ENCODE measurements at regions not wholly inside any gene's neighbourhood (a gene's known extent, or its start where the extent isn't known, plus 50 kb on each side); places are given as distances from the start of the nearest gene placed in this dataset.

DNA sequence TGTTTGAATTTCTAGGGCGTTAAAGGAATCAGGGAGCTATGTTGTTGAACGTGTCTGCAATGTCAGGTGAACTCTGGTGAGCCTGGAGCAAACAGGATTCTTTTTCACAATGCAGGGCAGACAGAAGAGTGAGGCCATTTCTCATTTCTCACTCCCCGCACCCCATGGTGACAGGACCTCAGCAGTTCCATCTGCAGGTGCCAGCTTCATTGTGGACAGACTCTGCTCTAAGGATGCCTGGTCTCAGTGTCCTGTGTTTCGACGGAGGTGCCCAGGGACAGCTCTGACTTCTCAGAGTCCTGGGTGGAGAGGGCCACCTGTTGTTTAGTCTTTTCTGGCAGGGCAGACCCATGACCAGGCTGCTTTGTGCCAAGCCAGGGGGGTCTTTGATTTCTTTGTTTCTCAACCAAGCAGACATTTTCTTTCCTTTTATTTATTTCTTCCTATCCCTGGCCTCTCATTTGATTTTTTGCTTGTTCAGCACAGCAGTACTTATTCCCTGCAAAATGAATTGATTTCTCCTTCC lies 201.5 kb downstream of the RNF144A start:
- no peak for TF ChIP-seq CTCF (conservative IDR thresholded peaks at IDR 0.05; ENCODE audit: low read depth, low read length)
- H4K20me1 ChIP-seq (ENCODE audit: insufficient read depth): no peaks in the 10 kb centered on the region
- H3K27ac ChIP-seq: no peak overlapping the region
- no peaks in the 10 kb centered on the region for H3K79me2 ChIP-seq (ENCODE audit: insufficient read depth, low read depth)
- no peaks in the 10 kb centered on the region for H3K36me3 ChIP-seq (ENCODE audit: insufficient read depth)
- H3K4me1 ChIP-seq (ENCODE audit: low read depth, poor library complexity, severe bottlenecking): no peaks in the 10 kb centered on the region
- no peaks in the 10 kb centered on the region for H3K27me3 ChIP-seq (ENCODE audit: insufficient read depth, low read depth)
- H3K4me3 ChIP-seq (IDR thresholded peaks at IDR 0.05; ENCODE audit: insufficient read depth, low read depth, low read length): no peak overlapping the region
- no peak overlapping the region for H3K9ac ChIP-seq
- H2AFZ ChIP-seq (ENCODE audit: low read depth): no peak overlapping the region
- no peak overlapping the region for H3K4me2 ChIP-seq

- H3K27me3 ChIP-seq (ENCODE audit: insufficient read depth, low read depth): no peaks in the 10 kb centered on the region
- H2AFZ ChIP-seq (ENCODE audit: low read depth): no peak overlapping the region
- no peaks in the 10 kb centered on the region for H4K20me1 ChIP-seq (ENCODE audit: insufficient read depth)
- no peaks in the 10 kb centered on the region for H3K79me2 ChIP-seq (ENCODE audit: insufficient read depth, low read depth)
- TF ChIP-seq CTCF (conservative IDR thresholded peaks at IDR 0.05; ENCODE audit: low read depth, low read length): peak; percentile 73
- H3K9ac ChIP-seq: no peak overlapping the region
- no peak overlapping the region for H3K4me3 ChIP-seq (IDR thresholded peaks at IDR 0.05; ENCODE audit: insufficient read depth, low read depth, low read length)
- no peaks in the 10 kb centered on the region for H3K36me3 ChIP-seq (ENCODE audit: insufficient read depth)
- H3K4me2 ChIP-seq: no peak overlapping the region
- H3K4me1 ChIP-seq (ENCODE audit: low read depth, poor library complexity, severe bottlenecking): no peaks in the 10 kb centered on the region
- no peak overlapping the region for H3K27ac ChIP-seq
These were observed 202.1 kb downstream of the RNF144A start for GRCh38 chr2:7119132-7119835.

DNA sequence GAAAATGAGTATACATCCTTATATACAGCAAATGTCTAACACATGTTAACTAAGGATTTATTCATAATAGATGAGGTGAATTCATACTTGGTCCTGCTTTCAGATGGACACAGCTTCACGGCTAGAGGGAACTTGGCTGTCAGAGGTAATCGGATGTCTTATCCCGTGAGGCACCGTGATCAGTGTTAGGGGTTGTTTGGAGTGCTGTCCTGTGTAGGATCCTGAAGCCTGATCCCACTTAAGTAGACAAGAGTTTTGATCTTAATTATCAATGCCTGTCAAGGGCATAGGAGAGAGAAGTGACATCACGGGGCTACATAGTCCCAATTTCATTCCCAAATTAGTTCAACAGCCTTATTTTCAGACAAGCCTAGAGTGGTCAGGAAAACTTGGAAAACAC lies 204.6 kb downstream of the RNF144A start:
- no peak overlapping the region for H2AFZ ChIP-seq (ENCODE audit: low read depth)
- no peak for TF ChIP-seq CTCF (conservative IDR thresholded peaks at IDR 0.05; ENCODE audit: low read depth, low read length)
- H3K4me1 ChIP-seq (ENCODE audit: low read depth, poor library complexity, severe bottlenecking): no peaks in the 10 kb centered on the region
- no peaks in the 10 kb centered on the region for H4K20me1 ChIP-seq (ENCODE audit: insufficient read depth)
- no peaks in the 10 kb centered on the region for H3K27me3 ChIP-seq (ENCODE audit: insufficient read depth, low read depth)
- no peak overlapping the region for H3K27ac ChIP-seq
- no peak overlapping the region for H3K9ac ChIP-seq
- H3K36me3 ChIP-seq (ENCODE audit: insufficient read depth): no peaks in the 10 kb centered on the region
- H3K4me3 ChIP-seq (IDR thresholded peaks at IDR 0.05; ENCODE audit: insufficient read depth, low read depth, low read length): no peak overlapping the region
- H3K79me2 ChIP-seq (ENCODE audit: insufficient read depth, low read depth): no peaks in the 10 kb centered on the region
- no peak overlapping the region for H3K4me2 ChIP-seq

- H3K4me3 ChIP-seq (IDR thresholded peaks at IDR 0.05; ENCODE audit: insufficient read depth, low read depth, low read length): no peak overlapping the region
- H3K9ac ChIP-seq: no peak overlapping the region
- no peaks in the 10 kb centered on the region for H3K27me3 ChIP-seq (ENCODE audit: insufficient read depth, low read depth)
- H3K36me3 ChIP-seq (ENCODE audit: insufficient read depth): no peaks in the 10 kb centered on the region
- H3K79me2 ChIP-seq (ENCODE audit: insufficient read depth, low read depth): no peaks in the 10 kb centered on the region
- no peaks in the 10 kb centered on the region for H4K20me1 ChIP-seq (ENCODE audit: insufficient read depth)
- H3K27ac ChIP-seq: no peak overlapping the region
- H3K4me1 ChIP-seq (ENCODE audit: low read depth, poor library complexity, severe bottlenecking): no peaks in the 10 kb centered on the region
- H3K4me2 ChIP-seq: no peak overlapping the region
- TF ChIP-seq CTCF (conservative IDR thresholded peaks at IDR 0.05; ENCODE audit: low read depth, low read length): no peak
- H2AFZ ChIP-seq (ENCODE audit: low read depth): no peak overlapping the region
These were observed 209.9 kb downstream of the RNF144A start for GRCh38 chr2:7127156-7127555.

Measured in KMS-11 (cell line).